ENCODE measurements at regions not wholly inside any gene's neighbourhood (a gene's known extent, or its start where the extent isn't known, plus 50 kb on each side); places are given as distances from the start of the nearest gene placed in this dataset.

DNA sequence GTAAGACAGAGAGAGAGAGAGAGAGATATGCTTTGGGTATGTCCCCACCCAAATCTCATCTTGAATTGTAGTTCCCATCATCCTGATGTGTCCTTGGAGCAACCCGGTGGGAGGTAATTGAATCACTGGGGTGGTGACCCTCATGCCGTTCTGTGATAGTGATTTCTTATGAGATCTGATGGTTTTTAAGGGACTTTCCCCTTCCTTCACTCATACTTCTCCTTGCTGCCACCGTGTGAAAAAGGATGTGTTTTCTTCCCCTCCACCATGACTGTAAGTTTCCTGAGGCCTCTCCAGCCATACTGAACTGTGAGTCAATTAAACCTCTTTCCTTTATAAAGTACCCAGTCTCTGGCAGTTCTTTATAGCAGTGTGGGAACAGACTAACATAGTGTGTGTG, 60.3 kb downstream of the EOMES start:
- H3K4me3 ChIP-seq (ENCODE audit: low read depth, low read length) = no peak overlapping the region
- no peak overlapping the region for H3K27ac ChIP-seq (ENCODE audit: low read depth)
- no peak for DNase-seq (ENCODE audit: extremely low spot score)
- WGBS = 73% methylated on average over 3 of the region's 3 CpGs
- no peaks in the 10 kb centered on the region for H3K36me3 ChIP-seq (ENCODE audit: insufficient read depth)
- H3K4me1 ChIP-seq (ENCODE audit: insufficient read depth) = no peaks in the 10 kb centered on the region

DNA sequence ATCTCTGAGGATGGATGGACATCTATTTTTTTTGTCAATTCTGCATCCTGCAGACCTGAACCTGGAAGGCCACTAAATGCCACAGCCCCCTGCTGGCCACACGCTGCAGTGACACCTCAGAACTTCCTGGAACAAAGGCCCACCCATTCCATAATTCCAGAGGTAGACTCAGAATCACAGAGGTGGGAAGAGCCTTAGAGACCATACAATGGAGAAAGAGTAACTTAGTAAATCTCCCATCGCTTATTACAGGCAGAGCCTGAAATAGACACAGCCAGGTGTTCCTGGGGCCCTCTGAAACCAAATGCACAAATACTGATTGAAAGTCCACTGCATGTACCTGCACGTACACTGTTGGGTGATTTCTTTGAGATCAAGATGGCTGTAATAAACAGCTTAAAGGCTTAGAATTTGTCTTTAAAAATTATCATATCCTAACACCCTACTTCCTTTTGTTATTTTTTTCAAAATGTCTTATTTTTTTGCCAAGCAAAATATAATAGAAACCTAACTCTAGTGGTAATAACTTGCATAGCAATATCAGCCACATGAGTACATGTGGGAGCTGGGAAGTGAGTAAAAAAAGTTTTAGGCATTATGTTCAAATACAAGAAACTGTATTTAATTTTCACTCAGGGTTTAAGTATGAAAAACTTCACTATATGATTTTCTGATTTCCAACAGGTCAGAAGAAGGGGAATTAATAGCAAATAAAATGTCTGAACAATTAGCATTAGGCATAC, 62.7 kb downstream of the EOMES start:
- DNase-seq (ENCODE audit: extremely low spot score) = no peak
- H3K4me1 ChIP-seq (ENCODE audit: insufficient read depth) = no peaks in the 10 kb centered on the region
- no peaks in the 10 kb centered on the region for H3K36me3 ChIP-seq (ENCODE audit: insufficient read depth)
- WGBS = 62% methylated on average over 3 of the region's 3 CpGs
- no peak overlapping the region for H3K4me3 ChIP-seq (ENCODE audit: low read depth, low read length)
- H3K27ac ChIP-seq (ENCODE audit: low read depth) = no peak overlapping the region

DNA sequence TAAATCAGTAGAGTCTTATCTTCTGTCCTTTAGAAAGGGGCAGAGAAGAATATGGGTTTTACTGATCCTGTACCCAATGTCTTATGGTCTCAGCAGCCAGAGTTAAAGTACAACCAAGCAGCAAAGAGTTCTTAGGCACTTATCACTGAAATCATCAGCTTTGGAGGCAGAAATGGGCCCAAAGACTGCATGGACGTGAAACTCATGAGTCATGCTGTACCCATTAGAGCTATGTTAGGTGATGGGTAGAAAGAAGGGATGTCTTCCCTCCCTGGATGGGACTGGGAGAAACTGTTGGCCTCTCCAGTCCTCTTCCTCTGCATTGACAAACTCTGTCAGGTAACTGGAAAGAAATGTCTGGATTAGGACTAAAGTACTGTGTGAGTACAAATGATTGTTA, 63.4 kb downstream of the EOMES start:
- no peak overlapping the region for H3K27ac ChIP-seq (ENCODE audit: low read depth)
- H3K4me1 ChIP-seq (ENCODE audit: insufficient read depth) = no peaks in the 10 kb centered on the region
- 83% methylated on average over 1 of the region's 1 CpG for WGBS
- H3K4me3 ChIP-seq (ENCODE audit: low read depth, low read length) = no peak overlapping the region
- no peak for DNase-seq (ENCODE audit: extremely low spot score)
- no peaks in the 10 kb centered on the region for H3K36me3 ChIP-seq (ENCODE audit: insufficient read depth)

DNA sequence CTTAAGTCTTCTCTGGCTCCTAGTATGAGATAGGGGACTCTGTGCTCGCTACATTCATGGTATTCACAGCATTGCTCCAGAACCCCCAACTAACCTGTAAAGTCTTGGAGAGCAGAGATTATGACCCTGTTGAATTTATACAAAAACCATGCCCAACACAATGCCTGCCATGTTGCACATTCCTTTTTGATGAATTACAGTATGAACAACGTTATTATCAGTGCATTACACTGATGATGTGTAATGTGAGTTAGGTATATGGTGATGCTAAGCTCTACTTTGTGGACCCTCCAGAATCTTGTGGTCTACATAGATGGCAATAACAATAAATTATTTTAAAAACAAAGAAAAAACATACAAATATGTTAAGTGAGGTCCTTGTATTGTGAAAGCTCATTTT, 64.3 kb downstream of the EOMES start:
- Histone ChIP-seq H3K27ac (ENCODE audit: low read depth) (no peak overlapping the region), H3K4me1 (ENCODE audit: insufficient read depth) (no peaks in the 10 kb centered on the region), H3K36me3 (ENCODE audit: insufficient read depth) (no peaks in the 10 kb centered on the region), H3K4me3 (ENCODE audit: low read depth, low read length) (no peak overlapping the region)
- WGBS = 72% methylated on average over 2 of the region's 2 CpGs
- no peak for DNase-seq (ENCODE audit: extremely low spot score)

DNA sequence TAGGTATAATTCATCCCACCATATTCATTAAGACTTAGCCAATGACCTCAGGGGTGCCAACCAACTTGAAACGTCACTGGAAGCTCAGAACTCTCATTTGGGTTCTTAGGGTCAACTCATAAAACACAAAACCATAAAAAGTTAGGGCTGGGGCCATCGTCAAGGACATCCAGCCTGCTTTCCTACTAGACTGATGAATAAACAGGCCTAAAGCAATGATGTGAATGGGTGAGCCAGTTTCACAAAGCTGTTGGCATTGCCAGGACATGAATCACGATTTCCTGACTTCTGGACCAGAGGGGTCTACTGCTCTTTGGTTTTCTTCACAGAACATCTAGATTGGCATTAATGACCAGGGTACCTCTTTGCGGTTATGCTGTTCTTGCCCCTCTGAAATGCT, 64.7 kb downstream of the EOMES start:
- no peak for DNase-seq (ENCODE audit: extremely low spot score)
- Histone ChIP-seq H3K27ac (ENCODE audit: low read depth) (no peak overlapping the region), H3K36me3 (ENCODE audit: insufficient read depth) (no peaks in the 10 kb centered on the region), H3K4me1 (ENCODE audit: insufficient read depth) (no peaks in the 10 kb centered on the region), H3K4me3 (ENCODE audit: low read depth, low read length) (no peak overlapping the region)
- WGBS = 82% methylated on average over 4 of the region's 4 CpGs

- Histone ChIP-seq H3K4me3 (ENCODE audit: low read depth, low read length) (no peak overlapping the region), H3K27ac (ENCODE audit: low read depth) (no peak overlapping the region), H3K36me3 (ENCODE audit: insufficient read depth) (no peaks in the 10 kb centered on the region), H3K4me1 (ENCODE audit: insufficient read depth) (no peaks in the 10 kb centered on the region)
- DNase-seq (ENCODE audit: extremely low spot score) = no peak
- WGBS = 90% methylated on average over 1 of the region's 1 CpG
Observed at GRCh38 chr3:27656790-27657189, 65.3 kb downstream of the EOMES start.

GRCh38 chr3:27655547-27655946, 66.6 kb downstream of the EOMES start:
- no peak overlapping the region for H3K4me3 ChIP-seq (ENCODE audit: low read depth, low read length)
- WGBS = 88% methylated on average over 5 of the region's 5 CpGs
- H3K4me1 ChIP-seq (ENCODE audit: insufficient read depth) = no peaks in the 10 kb centered on the region
- no peaks in the 10 kb centered on the region for H3K36me3 ChIP-seq (ENCODE audit: insufficient read depth)
- no peak for DNase-seq (ENCODE audit: extremely low spot score)
- H3K27ac ChIP-seq (ENCODE audit: low read depth) = no peak overlapping the region

DNA sequence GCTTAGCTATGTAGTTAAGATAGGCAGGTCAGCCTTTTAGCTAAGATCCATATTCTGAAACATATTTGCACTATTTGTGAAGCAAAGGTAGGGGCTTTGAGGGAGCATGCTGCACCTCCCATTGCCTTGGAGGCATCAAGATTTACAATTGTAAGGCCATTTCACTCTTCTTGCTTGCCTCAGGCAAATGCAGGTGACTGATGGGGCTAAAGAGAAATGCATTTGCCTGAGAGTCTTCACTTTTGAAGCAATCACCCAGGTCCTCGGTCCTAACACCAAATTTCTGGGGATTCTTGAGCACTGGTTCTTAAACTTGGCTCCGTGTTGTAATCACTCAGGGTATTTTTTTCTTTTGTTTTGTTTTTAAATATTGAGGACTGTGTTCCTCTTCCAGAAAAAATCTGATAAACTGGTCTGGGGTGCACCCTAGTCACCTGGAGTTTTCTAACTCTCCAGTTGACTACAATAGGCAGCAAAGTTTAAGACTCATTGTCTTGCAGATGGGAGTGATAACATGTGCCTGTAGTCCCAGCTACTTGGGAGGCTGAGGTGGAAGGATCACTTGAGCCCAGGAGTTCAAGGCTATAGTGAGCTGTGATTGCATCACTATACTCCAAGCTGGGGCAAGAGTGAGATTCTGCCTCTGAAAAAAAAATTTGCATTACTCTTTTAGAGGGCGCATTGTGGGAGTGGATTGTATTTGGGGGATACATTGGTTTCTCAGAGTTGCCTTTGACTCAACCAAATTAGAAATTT, 68.1 kb downstream of the EOMES start:
- H3K4me3 ChIP-seq (ENCODE audit: low read depth, low read length) = no peak overlapping the region
- no peaks in the 10 kb centered on the region for H3K4me1 ChIP-seq (ENCODE audit: insufficient read depth)
- DNase-seq (ENCODE audit: extremely low spot score) = no peak
- WGBS = 84% methylated on average over 3 of the region's 3 CpGs
- H3K27ac ChIP-seq (ENCODE audit: low read depth) = no peak overlapping the region
- H3K36me3 ChIP-seq (ENCODE audit: insufficient read depth) = no peaks in the 10 kb centered on the region

DNA sequence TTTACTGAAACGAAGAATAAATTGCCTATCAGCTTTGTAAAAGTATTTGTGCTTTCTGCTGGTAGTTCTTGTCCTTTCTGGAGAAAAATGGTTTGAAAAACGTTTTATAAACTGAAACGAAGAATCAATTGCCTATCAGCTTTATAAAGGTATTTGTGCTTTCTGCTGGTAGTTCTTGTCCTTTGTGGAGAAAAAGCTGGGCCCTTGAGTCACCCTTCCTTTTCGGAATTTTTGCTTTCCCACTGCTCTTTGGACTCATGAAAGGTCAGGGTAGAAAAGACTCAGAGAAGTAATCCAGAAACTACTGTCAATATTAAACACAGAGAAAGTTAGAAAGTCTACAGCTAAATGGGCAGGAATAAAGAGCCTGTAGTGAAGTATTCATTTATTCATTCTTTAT, 72.8 kb downstream of the EOMES start:
- Histone ChIP-seq H3K27ac (ENCODE audit: low read depth) (no peak overlapping the region), H3K4me3 (ENCODE audit: low read depth, low read length) (no peak overlapping the region), H3K36me3 (ENCODE audit: insufficient read depth) (no peaks in the 10 kb centered on the region), H3K4me1 (ENCODE audit: insufficient read depth) (no peaks in the 10 kb centered on the region)
- no peak for DNase-seq (ENCODE audit: extremely low spot score)
- 81% methylated on average over 4 of the region's 4 CpGs for WGBS

DNA sequence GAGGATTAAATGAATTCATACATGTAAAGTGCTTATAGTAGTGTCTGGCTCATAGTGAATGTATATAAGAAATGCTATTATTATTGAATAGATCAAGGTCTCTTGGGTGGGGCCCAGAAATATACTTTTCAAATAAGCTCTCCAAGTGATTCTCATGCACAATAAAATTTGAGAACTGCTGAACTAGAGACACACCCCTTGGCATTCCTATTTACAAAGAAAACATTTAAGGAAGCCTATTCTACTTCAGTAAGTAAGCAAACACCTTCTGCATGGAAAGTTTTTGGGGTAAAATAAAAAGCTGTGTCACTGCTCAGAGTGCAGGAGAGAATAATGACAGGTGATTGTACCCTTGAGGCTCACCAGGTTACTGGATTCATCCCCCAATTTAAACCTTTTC, 75.2 kb downstream of the EOMES start:
- Histone ChIP-seq H3K4me1 (ENCODE audit: insufficient read depth) (no peaks in the 10 kb centered on the region), H3K27ac (ENCODE audit: low read depth) (no peak overlapping the region), H3K4me3 (ENCODE audit: low read depth, low read length) (no peak overlapping the region), H3K36me3 (ENCODE audit: insufficient read depth) (no peaks in the 10 kb centered on the region)
- no peak for DNase-seq (ENCODE audit: extremely low spot score)

DNA sequence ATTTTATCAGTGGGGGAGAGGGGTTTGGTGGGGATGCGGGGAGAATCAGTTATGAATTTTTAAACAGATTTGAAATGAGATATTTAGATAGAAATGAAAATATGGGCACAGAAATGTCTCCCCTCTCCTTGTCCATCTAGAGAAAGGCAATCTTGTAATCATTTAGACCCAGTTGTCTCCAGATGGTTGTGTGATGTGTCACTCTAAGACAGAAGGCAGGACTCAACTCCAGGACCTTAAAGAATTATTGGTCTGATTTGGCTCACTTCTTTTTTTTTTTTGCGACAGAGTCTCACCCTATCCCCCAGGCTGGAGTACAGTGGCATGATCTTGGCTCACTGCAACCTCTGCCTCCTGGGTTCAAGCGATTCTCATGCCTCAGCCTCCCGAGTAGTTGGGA, 77.2 kb downstream of the EOMES start:
- DNase-seq (ENCODE audit: extremely low spot score) = no peak
- WGBS = 97% methylated on average over 4 of the region's 4 CpGs
- H3K36me3 ChIP-seq (ENCODE audit: insufficient read depth) = no peaks in the 10 kb centered on the region
- H3K4me1 ChIP-seq (ENCODE audit: insufficient read depth) = no peaks in the 10 kb centered on the region
- H3K27ac ChIP-seq (ENCODE audit: low read depth) = no peak overlapping the region
- H3K4me3 ChIP-seq (ENCODE audit: low read depth, low read length) = no peak overlapping the region

GRCh38 chr3:27643355-27643754, 78.8 kb downstream of the EOMES start:
- 79% methylated on average over 3 of the region's 3 CpGs for WGBS
- no peak for DNase-seq (ENCODE audit: extremely low spot score)
- no peaks in the 10 kb centered on the region for H3K36me3 ChIP-seq (ENCODE audit: insufficient read depth)
- H3K27ac ChIP-seq (ENCODE audit: low read depth) = no peak overlapping the region
- H3K4me1 ChIP-seq (ENCODE audit: insufficient read depth) = no peaks in the 10 kb centered on the region
- no peak overlapping the region for H3K4me3 ChIP-seq (ENCODE audit: low read depth, low read length)

DNA sequence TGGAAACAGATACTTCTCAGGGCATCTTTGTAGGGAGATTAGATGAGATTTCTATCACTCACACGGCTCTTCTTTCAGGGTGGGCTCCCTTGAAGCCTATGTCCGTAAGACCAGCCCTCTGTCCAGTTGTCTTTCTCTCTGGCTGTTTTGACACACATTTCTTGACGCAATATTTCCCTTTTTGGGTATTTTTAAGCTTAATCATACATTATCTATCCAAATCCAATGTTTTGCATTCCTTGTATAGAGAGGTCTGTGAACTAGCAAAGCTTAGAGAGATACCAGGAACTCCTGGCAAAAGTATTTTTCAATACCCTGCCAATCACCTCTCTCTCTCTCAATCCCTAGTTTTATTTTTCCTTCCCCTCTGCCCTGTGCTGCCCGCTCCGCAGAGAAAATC, 79.3 kb downstream of the EOMES start:
- 85% methylated on average over 5 of the region's 5 CpGs for WGBS
- DNase-seq (ENCODE audit: extremely low spot score) = no peak
- no peaks in the 10 kb centered on the region for H3K4me1 ChIP-seq (ENCODE audit: insufficient read depth)
- H3K36me3 ChIP-seq (ENCODE audit: insufficient read depth) = no peaks in the 10 kb centered on the region
- H3K4me3 ChIP-seq (ENCODE audit: low read depth, low read length) = no peak overlapping the region
- H3K27ac ChIP-seq (ENCODE audit: low read depth) = no peak overlapping the region

DNA sequence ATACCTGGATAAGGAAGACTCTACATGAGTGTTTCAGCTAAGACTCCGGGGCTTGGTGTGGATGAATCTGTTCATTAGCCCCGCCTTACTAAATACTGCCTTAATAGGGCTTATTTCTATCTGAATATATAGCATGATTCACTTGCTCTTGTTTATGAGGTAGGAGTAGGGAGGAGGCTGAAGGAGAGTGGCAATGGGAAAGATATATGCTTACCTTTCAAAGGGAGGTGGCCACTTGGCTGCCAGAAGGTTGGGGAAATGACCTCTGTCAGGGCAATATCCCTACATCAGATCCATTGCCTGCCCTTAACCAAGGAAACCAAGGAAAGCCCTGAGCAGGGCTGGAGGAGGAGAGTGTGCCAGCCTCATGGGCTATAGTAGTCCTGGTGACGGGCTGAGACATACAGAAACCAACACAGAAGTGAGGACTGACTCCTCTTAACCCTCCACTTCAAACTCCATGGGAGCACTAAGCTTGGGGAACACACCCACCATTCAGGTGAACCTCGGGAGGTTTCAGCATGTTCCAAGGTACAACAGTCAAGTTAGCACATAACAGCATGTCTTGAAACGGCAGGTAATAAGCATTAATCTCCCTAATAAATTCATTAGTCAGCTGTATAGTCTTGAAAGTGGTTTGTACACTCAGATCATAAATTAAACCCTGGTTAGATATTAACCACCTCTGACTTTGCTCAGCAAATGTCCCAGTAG, 80.1 kb downstream of the EOMES start:
- Histone ChIP-seq H3K4me1 (ENCODE audit: insufficient read depth) (no peaks in the 10 kb centered on the region), H3K4me3 (ENCODE audit: low read depth, low read length) (no peak overlapping the region)
- WGBS = 89% methylated on average over 5 of the region's 5 CpGs

More for the DNA sequence above, 80.1 kb downstream of the EOMES start:
- H3K27ac ChIP-seq (ENCODE audit: low read depth) = no peak overlapping the region
- no peaks in the 10 kb centered on the region for H3K36me3 ChIP-seq (ENCODE audit: insufficient read depth)
- no peak for DNase-seq (ENCODE audit: extremely low spot score)
